ENCODE measurements at regions not wholly inside any gene's neighbourhood (a gene's known extent, or its start where the extent isn't known, plus 50 kb on each side); places are given as distances from the start of the nearest gene placed in this dataset.

DNA sequence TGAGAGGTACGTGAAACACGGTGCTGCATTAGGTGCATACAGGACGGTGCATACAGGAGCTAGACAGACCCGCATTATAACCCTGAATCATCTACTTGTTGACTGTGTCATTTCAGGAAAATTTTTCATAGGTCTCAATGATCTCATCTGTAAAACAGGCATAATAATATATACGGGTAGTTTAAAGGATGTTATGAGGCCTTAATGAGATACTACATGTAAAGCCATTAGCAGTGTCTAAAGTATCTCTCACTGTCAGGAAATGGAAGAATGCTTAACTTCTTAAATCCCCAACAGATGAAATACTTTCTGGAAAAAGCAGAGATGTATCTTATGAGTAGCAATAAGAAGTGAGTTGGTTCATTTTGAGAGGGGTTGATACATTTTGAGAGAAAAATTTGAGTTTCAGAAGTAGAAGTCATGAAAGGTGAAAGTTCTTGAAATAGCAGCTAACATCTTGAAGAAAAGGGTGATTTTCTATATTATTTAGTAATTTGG is 669.6 kb downstream of the PTPRC start:
- Histone ChIP-seq H3K4me1 (no peaks in the 10 kb centered on the region), H3K4me3 (no peak overlapping the region), H3K27me3 (no peaks in the 10 kb centered on the region), H3K9me3 (no peaks in the 10 kb centered on the region), H3K27ac (no peak overlapping the region), H3K36me3 (no peaks in the 10 kb centered on the region)
- DNase-seq (ENCODE audit: low spot score in 2 of 2), result no peak
- WGBS, result 92% methylated on average over 5 of the region's 5 CpGs
- TF ChIP-seq POLR2AphosphoS5 (IDR thresholded peaks at IDR 0.05) (no peak), EP300 (IDR thresholded peaks at IDR 0.05) (no peak), POLR2A (IDR thresholded peaks at IDR 0.05) (no peak)

- 74% methylated on average over 2 of the region's 2 CpGs for WGBS
- Histone ChIP-seq H3K4me3 (no peak overlapping the region), H3K27ac (no peak overlapping the region), H3K27me3 (no peaks in the 10 kb centered on the region), H3K4me1 (no peaks in the 10 kb centered on the region), H3K36me3 (no peaks in the 10 kb centered on the region), H3K9me3 (no peaks in the 10 kb centered on the region)
- DNase-seq (ENCODE audit: low spot score in 2 of 2), result no peak
- no peak for TF ChIP-seq CTCF (IDR thresholded peaks at IDR 0.05)
- TF ChIP-seq EP300 (IDR thresholded peaks at IDR 0.05), result no peak
- no peak for TF ChIP-seq POLR2A (IDR thresholded peaks at IDR 0.05)
- no peak for TF ChIP-seq POLR2AphosphoS5 (IDR thresholded peaks at IDR 0.05)
These were observed 671.9 kb downstream of the PTPRC start for GRCh38 chr1:199310708-199311107.

- Histone ChIP-seq H3K27ac (no peak overlapping the region), H3K9me3 (no peaks in the 10 kb centered on the region), H3K36me3 (no peaks in the 10 kb centered on the region), H3K4me1 (no peaks in the 10 kb centered on the region), H3K4me3 (no peak overlapping the region), H3K27me3 (no peaks in the 10 kb centered on the region)
- TF ChIP-seq POLR2AphosphoS5 (IDR thresholded peaks at IDR 0.05) (no peak), EP300 (IDR thresholded peaks at IDR 0.05) (no peak), POLR2A (IDR thresholded peaks at IDR 0.05) (no peak), CTCF (IDR thresholded peaks at IDR 0.05) (no peak)
- DNase-seq (ENCODE audit: low spot score in 2 of 2), result no peak
- 67% methylated on average over 5 of the region's 5 CpGs for WGBS
These were observed 672.8 kb downstream of the PTPRC start for GRCh38 chr1:199311478-199312262.

GRCh38 chr1:199312626-199313025 is 673.8 kb downstream of the PTPRC start:
- H3K36me3 ChIP-seq, result no peaks in the 10 kb centered on the region

GRCh38 chr1:199313444-199313843 is 674.6 kb downstream of the PTPRC start:
- Histone ChIP-seq H3K36me3 (no peaks in the 10 kb centered on the region), H3K9me3 (no peaks in the 10 kb centered on the region), H3K4me1 (no peaks in the 10 kb centered on the region), H3K27me3 (no peaks in the 10 kb centered on the region), H3K27ac (no peak overlapping the region), H3K4me3 (no peak overlapping the region)
- no peak for DNase-seq (ENCODE audit: low spot score in 2 of 2)
- 75% methylated on average over 2 of the region's 2 CpGs for WGBS
- TF ChIP-seq CTCF (IDR thresholded peaks at IDR 0.05) (no peak), POLR2AphosphoS5 (IDR thresholded peaks at IDR 0.05) (no peak), EP300 (IDR thresholded peaks at IDR 0.05) (no peak), POLR2A (IDR thresholded peaks at IDR 0.05) (no peak)

More at GRCh38 chr1:199312626-199313025, 673.8 kb downstream of the PTPRC start:
- no peaks in the 10 kb centered on the region for H3K27me3 ChIP-seq
- H3K4me1 ChIP-seq, result no peaks in the 10 kb centered on the region
- TF ChIP-seq POLR2AphosphoS5 (IDR thresholded peaks at IDR 0.05) (no peak), EP300 (IDR thresholded peaks at IDR 0.05) (no peak), POLR2A (IDR thresholded peaks at IDR 0.05) (no peak), CTCF (IDR thresholded peaks at IDR 0.05) (no peak)
- no peaks in the 10 kb centered on the region for H3K9me3 ChIP-seq
- no peak for DNase-seq (ENCODE audit: low spot score in 2 of 2)
- WGBS, result 28% methylated on average over 2 of the region's 2 CpGs
- no peak overlapping the region for H3K4me3 ChIP-seq
- no peak overlapping the region for H3K27ac ChIP-seq

All from suprapubic skin (tissue), 4 donors.